ENCODE measurements at regions not wholly inside any gene's neighbourhood (a gene's known extent, or its start where the extent isn't known, plus 50 kb on each side); places are given as distances from the start of the nearest gene placed in this dataset.

- no peak for DNase-seq (ENCODE audit: low spot score)
- no peak for TF ChIP-seq EZH2phosphoT487 (IDR thresholded peaks at IDR 0.05; ENCODE audit: low read depth, severe bottlenecking, unreplicated experiment)
- TF ChIP-seq EZH2 (IDR thresholded peaks at IDR 0.05; ENCODE audit: borderline replicate concordance): no peak
- no peaks in the 10 kb centered on the region for H3K9me3 ChIP-seq (ENCODE audit: low read depth)
- no peaks in the 10 kb centered on the region for H3K4me1 ChIP-seq (ENCODE audit: insufficient read depth)
- no peaks in the 10 kb centered on the region for H3K79me2 ChIP-seq
- no peak overlapping the region for H3K4me2 ChIP-seq
- H3K27ac ChIP-seq: no peak overlapping the region
- H2AFZ ChIP-seq: no peak overlapping the region
- H3K36me3 ChIP-seq (replicated peaks; ENCODE audit: insufficient read depth, low read depth): no peaks in the 10 kb centered on the region
- no peaks in the 10 kb centered on the region for H4K20me1 ChIP-seq (ENCODE audit: insufficient read depth, poor library complexity, severe bottlenecking)
- H3K9me2 ChIP-seq (replicated peaks; ENCODE audit: insufficient read depth): no peaks in the 10 kb centered on the region
- WGBS (ENCODE audit: low lambda C conversion rate, missing lambda C conversion rate): 75% methylated on average over 3 of the region's 3 CpGs
- no peak overlapping the region for H3K4me3 ChIP-seq
- H3K27me3 ChIP-seq: no peaks in the 10 kb centered on the region
These were observed 119.5 kb downstream of the TM9SF2 start for GRCh38 chr13:99620806-99621205.

- Histone ChIP-seq H3K4me1 (ENCODE audit: insufficient read depth) (no peaks in the 10 kb centered on the region), H4K20me1 (ENCODE audit: insufficient read depth, poor library complexity, severe bottlenecking) (no peaks in the 10 kb centered on the region), H3K36me3 (replicated peaks; ENCODE audit: insufficient read depth, low read depth) (no peaks in the 10 kb centered on the region), H2AFZ (no peak overlapping the region), H3K9me3 (ENCODE audit: low read depth) (no peaks in the 10 kb centered on the region), H3K4me3 (no peak overlapping the region), H3K79me2 (no peaks in the 10 kb centered on the region), H3K27ac (no peak overlapping the region), H3K9me2 (replicated peaks; ENCODE audit: insufficient read depth) (no peaks in the 10 kb centered on the region), H3K27me3 (no peaks in the 10 kb centered on the region), H3K4me2 (no peak overlapping the region)
- WGBS (ENCODE audit: low lambda C conversion rate, missing lambda C conversion rate): 100% methylated on average over 2 of the region's 2 CpGs
- no peak for DNase-seq (ENCODE audit: low spot score)
- TF ChIP-seq EZH2phosphoT487 (IDR thresholded peaks at IDR 0.05; ENCODE audit: low read depth, severe bottlenecking, unreplicated experiment) (no peak), EZH2 (IDR thresholded peaks at IDR 0.05; ENCODE audit: borderline replicate concordance) (no peak)
- TF ChIP-seq, protein P1, sequence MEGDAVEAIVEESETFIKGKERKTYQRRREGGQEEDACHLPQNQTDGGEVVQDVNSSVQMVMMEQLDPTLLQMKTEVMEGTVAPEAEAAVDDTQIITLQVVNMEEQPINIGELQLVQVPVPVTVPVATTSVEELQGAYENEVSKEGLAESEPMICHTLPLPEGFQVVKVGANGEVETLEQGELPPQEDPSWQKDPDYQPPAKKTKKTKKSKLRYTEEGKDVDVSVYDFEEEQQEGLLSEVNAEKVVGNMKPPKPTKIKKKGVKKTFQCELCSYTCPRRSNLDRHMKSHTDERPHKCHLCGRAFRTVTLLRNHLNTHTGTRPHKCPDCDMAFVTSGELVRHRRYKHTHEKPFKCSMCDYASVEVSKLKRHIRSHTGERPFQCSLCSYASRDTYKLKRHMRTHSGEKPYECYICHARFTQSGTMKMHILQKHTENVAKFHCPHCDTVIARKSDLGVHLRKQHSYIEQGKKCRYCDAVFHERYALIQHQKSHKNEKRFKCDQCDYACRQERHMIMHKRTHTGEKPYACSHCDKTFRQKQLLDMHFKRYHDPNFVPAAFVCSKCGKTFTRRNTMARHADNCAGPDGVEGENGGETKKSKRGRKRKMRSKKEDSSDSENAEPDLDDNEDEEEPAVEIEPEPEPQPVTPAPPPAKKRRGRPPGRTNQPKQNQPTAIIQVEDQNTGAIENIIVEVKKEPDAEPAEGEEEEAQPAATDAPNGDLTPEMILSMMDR (IDR thresholded peaks at IDR 0.05; ENCODE audit: poor library complexity): no peak
These were observed 117.9 kb downstream of the TM9SF2 start for GRCh38 chr13:99619207-99619606.

DNA sequence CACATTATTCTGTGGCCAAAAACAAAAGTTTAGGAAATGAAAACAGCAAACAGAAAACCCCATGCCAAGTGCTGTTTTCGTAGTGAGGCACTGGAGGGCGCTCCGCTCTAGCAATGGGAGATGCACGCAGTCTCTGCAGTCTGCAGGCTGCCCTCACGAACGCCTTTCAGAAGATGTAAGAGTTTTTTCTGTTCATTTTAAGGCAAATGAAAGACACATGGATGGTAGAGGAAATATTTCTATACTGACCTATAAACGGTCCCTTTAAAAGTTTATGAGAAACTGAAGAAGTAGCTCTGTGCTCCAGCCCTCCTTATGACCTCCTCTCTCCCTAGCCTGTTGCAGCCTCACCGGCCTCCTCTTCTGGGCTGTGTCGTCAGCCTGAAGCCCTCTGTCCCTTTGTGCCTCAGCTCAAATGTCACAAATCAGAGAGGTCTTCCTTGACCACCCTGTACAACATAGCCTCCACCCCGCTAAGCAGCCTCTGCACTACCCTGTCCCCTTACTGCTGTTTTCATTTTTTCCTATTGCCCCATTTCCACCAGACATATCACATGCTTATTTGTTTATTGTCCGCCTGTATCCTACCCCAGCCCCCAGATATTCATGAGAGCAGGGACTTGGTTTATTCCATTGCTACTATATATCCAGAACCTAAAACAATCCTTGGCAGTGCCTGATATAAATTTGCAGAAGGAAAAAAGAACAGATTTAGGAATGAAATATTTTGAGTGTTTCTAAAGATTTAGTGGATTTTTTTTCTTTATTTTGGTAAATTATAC, 116.4 kb downstream of the TM9SF2 start:
- no peaks in the 10 kb centered on the region for H3K9me3 ChIP-seq (ENCODE audit: low read depth)
- 23% methylated on average over 11 of the region's 11 CpGs for WGBS (ENCODE audit: low lambda C conversion rate, missing lambda C conversion rate)
- no peaks in the 10 kb centered on the region for H3K36me3 ChIP-seq (replicated peaks; ENCODE audit: insufficient read depth, low read depth)
- H2AFZ ChIP-seq: no peak overlapping the region
- H3K4me2 ChIP-seq: peak overlapping the region; percentile 16
- H3K27ac ChIP-seq: peak overlapping the region; percentile 8
- H3K9me2 ChIP-seq (replicated peaks; ENCODE audit: insufficient read depth): no peaks in the 10 kb centered on the region
- no peaks in the 10 kb centered on the region for H3K27me3 ChIP-seq
- no peaks in the 10 kb centered on the region for H3K4me1 ChIP-seq (ENCODE audit: insufficient read depth)
- H4K20me1 ChIP-seq (ENCODE audit: insufficient read depth, poor library complexity, severe bottlenecking): no peaks in the 10 kb centered on the region
- peaks cover under 1% of the 10 kb centered on the region for H3K79me2 ChIP-seq
- TF ChIP-seq EZH2phosphoT487 (IDR thresholded peaks at IDR 0.05; ENCODE audit: low read depth, severe bottlenecking, unreplicated experiment): no peak
- TF ChIP-seq, protein P1 (IDR thresholded peaks at IDR 0.05; ENCODE audit: poor library complexity): peak; percentile 81
- no peak for TF ChIP-seq EZH2 (IDR thresholded peaks at IDR 0.05; ENCODE audit: borderline replicate concordance)
- DNase-seq (ENCODE audit: low spot score): peak; percentile 86
- no peak overlapping the region for H3K4me3 ChIP-seq

- DNase-seq (ENCODE audit: low spot score): peak; percentile 42
- Histone ChIP-seq H3K9me2 (replicated peaks; ENCODE audit: insufficient read depth) (no peaks in the 10 kb centered on the region), H3K36me3 (replicated peaks; ENCODE audit: insufficient read depth, low read depth) (no peaks in the 10 kb centered on the region), H4K20me1 (ENCODE audit: insufficient read depth, poor library complexity, severe bottlenecking) (no peaks in the 10 kb centered on the region), H3K27ac (no peak overlapping the region), H3K4me1 (ENCODE audit: insufficient read depth) (peaks cover 5% of the 10 kb centered on the region), H3K9me3 (ENCODE audit: low read depth) (no peaks in the 10 kb centered on the region), H3K4me2 (no peak overlapping the region), H3K27me3 (no peaks in the 10 kb centered on the region), H2AFZ (no peak overlapping the region), H3K79me2 (peaks cover 3% of the 10 kb centered on the region), H3K4me3 (no peak overlapping the region)
- 59% methylated on average over 9 of the region's 9 CpGs for WGBS (ENCODE audit: low lambda C conversion rate, missing lambda C conversion rate)
- TF ChIP-seq EZH2phosphoT487 (IDR thresholded peaks at IDR 0.05; ENCODE audit: low read depth, severe bottlenecking, unreplicated experiment) (no peak), EZH2 (IDR thresholded peaks at IDR 0.05; ENCODE audit: borderline replicate concordance) (no peak)
- TF ChIP-seq, protein P1 (IDR thresholded peaks at IDR 0.05; ENCODE audit: poor library complexity): peak; percentile 26
These were observed 113.2 kb downstream of the TM9SF2 start for GRCh38 chr13:99614465-99614885.

All from hepatocyte (in vitro differentiated cells).